GM18873 (cell line): ENCODE measurements at regions not wholly inside any gene's neighbourhood (a gene's known extent, or its start where the extent isn't known, plus 50 kb on each side); places are given as distances from the start of the nearest gene placed in this dataset.

Experiments
- ATAC-seq: cut with Tn5 transposase; IDR thresholded peaks from one replicate; pipeline ENCODE4 v1.9.1; 2021; ENCODE audit warnings: mild to moderate bottlenecking, moderate library complexity, moderate number of reproducible peaks; ENCODE audit not compliant: unreplicated experiment, low FRiP score

DNA sequence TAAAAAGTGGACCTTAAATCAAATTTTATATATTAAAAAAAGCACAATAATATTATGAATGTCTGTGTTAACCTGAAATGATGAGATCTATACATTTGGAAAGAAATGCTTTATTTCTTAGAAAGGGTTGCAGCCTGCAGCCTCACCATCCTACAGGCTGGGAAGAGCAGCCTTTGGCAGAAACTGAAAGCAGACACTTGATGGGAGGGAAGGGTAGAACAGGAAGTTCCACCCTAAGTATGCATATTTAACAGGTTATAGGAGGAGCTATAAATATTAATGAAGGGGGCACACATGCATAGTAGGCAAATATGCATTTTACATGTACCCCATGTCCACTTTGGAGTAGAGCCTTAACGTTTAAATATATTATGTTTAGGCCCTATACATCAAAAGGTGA is 498.0 kb downstream of the FLRT2 start:
- ATAC-seq, result no peak

DNA sequence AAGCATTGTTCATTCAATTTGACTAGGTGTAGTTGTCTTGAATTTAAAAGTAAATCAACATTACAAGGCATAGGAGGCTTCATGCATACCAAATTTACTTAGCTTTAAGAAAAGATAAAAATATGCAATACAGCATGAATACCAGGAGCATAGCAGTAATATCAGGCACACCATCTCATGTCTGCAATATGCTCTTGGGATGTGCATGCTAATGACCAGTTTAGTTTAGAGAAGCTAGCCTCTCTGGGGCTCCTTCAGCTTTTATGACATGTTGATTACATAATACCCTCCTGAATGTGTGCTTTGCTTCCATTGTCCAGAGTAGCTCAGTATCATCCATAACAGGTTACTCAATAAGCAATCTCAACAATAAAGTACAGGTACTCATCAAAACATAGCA is 497.2 kb downstream of the FLRT2 start:
- ATAC-seq, result no peak

DNA sequence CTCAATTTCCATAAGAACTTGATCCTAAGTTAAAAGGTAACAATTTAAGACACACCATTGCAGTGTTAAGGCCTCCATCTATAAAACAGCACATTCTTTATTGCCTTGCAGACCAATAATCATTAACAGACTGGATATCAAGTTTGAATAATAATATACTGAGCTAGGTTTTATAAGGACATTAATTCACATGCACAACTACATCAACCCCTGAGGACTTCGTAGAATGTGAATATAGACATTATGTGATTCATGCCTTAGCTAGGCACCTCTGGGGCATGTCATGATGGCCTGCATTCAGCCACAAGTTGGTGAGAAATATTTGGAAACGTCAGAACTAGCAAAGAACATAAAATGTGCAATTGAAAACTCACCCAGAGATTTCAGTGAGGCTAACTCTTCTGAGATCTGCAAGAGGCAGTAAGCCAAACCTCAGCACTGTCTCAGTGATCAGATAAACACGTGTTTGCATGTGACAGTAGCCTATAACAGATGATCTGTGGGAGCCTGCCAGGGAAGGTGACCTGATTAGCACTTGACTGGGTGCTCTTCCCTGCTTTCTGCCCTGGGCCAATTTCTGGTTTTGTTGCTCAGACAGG is 492.2 kb downstream of the FLRT2 start:
- ATAC-seq, result no peak

DNA sequence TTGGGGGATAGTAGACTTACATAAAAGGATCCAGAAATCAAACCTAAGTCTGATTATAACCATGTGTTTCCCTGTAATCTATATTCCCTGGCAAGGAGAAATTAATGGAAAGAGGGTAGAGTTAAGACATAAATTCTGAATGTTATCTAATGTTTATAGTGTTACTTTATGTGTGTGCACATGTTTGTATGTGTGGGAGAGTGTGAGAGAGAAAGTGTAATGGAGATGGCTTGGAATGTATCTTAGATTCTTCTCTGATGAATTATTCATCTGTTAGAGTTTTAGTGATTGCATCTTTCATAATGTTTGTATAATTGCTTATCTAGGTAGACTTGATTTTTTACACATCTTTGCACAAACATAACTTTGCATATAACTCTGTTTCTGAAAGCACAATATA is 490.9 kb downstream of the FLRT2 start:
- ATAC-seq, result no peak

DNA sequence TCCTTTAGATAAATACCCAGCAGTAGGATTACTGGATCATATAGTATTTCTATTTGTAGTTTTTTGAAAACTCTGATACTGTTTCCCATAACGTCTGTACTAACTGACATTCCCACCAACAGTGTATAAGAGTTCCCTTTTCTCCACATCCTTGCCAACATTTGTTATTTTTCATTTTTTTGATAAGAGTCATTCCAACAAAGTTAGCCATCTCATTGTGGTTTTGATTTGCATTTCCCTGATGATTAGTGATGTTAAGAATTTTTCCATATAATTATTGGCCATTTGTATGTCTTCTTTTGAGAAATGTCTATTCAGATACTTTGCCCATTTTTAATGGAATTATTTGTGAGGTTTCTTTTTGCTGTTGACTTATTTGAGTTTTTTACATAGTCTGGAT is 486.0 kb downstream of the FLRT2 start:
- no peak for ATAC-seq

DNA sequence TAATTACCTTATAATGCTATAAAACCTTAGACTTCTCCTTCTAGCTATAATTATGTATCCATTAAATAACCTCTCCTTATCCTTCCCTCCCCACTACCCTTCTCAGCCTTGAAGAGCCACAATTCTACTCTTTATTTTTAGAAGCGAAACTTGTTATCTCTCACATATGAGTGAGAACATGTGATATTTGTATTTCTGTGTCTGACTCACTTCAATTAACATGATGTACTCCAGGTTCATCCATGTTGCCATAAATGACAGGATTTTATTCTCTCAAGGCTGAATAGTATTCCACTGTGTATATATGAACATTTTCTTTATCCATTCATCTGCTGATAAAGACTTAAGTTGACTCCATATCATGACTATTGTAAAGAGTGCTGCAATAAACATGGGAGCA is 485.6 kb downstream of the FLRT2 start:
- no peak for ATAC-seq

DNA sequence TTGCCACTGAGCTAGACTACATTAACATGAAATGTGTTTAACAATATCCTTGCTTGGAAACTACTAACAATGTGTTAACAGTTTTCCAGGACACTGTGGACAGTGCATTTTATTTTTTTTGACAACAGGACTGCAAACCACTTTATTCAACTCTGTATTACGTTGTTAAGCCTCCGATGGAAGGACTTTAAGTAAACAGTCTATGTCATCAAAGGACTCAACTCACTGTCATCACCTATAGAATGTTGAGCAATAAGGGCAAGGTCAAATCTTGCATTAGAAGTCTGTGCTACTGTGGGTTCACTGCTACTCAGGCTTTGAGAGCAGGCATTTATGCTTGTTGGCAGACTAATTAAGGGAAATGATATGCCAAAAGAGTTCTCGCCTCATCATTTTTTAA is 483.7 kb downstream of the FLRT2 start:
- no peak for ATAC-seq

DNA sequence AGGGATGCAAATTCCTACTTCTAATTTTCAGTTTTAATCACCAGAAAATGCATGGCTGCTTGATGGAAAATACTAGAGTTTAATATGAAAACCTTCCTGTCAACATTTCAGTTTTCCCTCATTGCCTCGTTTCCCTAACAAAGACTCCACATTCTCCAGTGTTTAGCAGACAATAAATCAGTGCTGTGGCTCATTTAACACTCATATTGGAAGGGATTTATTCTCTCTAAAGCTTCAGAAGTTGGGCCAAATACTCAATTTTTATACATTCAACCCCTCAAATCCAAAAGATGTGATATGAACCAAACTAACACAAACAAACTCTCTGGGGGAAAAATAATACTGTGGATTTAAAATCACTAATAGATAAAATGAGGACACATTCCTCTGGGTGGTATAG is 482.5 kb downstream of the FLRT2 start:
- ATAC-seq, result no peak

DNA sequence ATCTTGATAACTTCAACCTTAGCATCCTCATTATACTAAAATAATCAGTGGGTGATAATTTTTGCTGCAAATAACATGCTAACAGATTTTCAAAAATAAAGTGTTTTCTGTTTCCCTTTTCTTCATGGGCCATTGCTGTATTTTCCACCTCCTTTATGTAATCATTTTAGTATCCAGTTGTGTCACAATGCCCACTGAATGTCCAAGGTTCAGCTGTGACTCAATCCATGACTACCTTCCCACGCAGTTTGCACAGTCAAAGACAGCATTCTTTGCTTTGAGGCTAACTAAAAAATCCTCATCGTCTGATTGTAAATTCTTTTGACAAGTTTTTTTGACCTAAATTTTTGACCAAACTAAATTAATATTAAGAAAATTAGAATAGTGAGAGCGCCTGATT is 474.1 kb downstream of the FLRT2 start:
- no peak for ATAC-seq

DNA sequence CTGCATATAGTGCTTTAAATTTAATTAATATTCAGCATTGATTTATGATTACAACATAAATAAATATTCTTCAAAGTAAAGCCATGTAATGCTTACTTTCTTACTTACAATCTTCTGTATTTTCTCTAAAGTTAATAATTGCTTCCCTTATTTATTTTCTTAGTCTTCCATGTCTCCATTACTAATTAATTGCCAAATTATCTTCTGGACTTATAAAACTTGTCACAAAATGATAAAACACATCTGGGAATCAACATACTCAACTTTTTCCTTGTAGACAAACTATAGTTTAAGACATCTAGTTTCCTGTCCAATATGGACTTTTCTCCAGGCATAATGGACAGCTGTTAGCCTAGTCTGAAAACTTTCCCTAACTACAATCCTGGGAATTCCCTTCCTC is 466.6 kb downstream of the FLRT2 start:
- no peak for ATAC-seq

DNA sequence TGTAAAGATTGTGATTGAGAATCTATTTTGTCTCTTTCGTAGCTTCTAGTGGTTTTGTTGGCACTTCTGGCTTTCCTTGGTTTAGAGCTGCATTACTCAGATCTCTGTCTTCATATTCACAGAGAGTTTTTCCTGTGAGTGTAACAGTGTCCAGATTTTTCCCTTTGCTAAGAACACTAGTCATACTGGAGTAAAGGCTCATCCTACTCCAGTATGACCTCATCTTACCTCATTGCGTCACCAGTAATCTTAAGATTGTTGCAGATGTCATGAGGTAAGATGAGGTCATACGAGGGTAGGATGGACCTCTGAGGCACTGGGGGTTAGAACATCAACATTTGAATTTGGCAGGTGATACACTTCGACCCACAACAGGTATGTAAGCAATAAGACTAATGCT is 461.2 kb downstream of the FLRT2 start:
- no peak for ATAC-seq

DNA sequence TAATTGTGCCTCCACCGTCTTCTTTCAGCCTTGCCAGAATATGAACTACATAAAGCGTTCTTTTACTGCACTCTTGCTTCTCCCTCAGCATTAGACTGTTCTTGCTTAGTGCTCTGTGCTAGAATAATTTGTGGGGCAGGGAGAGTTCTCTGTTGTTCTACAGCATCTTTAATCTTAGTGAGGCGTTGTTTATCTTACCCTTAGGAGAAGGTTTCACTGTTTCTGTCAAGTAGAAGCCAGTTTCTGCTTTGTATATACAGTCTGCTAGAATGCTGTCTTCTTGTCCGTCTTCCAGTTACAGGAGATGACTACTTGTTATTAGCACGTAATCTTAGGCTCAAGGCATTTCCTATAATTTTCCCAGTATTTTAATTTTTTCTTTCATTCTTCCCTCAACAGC is 458.0 kb downstream of the FLRT2 start:
- no peak for ATAC-seq

DNA sequence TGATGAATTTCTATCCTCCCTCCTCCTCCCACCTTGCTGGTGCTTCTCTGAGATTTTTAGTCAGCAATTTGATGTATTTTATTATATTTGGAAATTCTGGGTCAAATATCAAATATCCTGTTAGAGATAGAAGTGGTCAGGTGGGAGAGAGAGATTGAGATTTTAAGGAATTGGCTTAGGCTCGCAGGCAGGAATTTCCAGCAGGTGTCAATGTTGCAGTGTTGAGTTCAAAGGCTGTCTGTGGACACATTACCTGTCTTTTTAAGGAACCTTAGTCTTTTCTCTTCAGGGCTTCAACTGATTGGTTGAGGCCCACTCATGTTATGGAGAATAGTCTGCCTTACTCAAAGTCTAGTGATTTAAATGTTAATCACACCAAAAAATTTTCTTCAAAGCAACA is 457.3 kb downstream of the FLRT2 start:
- no peak for ATAC-seq

DNA sequence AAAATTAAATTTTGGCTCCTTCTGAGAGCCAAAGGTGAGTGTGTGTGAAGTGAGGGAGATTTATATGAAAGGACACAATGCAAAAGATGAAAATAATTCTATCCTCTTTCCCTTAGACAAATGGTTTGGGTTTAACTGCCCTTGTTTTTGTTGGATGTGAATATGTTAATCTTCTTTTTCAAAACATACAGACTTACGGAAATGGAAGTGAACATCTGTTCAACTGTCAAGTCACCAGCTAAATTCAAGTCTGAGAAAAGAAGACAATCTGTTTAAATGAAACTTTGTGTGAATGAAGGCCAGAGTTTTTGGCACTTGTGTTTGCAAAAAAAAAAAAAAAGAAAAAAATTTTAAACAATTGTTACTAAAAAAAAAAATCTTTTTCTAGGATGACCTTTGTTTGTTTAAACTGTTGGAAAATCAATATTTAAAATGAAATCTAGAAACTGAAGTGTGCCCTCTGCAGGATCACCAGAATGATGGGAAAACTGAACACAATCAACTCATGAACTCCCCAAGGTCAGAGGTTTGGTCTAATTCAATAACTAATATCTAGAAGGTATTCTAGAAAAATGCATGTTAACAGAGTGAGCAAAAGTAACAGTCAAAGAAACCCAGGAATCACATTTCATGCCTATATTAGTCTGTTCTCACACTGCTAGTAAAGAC is 448.8 kb downstream of the FLRT2 start:
- no peak for ATAC-seq

DNA sequence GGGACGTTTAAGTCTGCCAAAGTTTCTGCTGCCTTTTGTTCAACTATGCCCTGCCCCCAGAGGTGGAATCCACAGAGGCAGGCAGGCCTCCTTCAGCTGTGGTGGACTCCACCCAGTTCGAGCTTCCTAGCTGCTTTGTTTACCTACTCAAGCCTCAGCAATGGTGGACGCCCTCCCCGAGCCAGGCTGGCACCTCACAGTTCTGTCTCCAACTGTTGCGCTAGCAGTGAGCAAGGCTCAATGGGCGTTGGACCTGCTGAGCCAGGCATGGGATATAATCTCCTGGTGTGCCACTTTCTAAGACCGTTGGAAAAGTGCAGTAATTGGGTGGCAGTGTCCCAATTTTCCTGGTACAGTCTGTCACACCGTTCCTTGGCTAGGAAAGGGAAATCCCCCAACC is 444.7 kb downstream of the FLRT2 start:
- no peak for ATAC-seq

DNA sequence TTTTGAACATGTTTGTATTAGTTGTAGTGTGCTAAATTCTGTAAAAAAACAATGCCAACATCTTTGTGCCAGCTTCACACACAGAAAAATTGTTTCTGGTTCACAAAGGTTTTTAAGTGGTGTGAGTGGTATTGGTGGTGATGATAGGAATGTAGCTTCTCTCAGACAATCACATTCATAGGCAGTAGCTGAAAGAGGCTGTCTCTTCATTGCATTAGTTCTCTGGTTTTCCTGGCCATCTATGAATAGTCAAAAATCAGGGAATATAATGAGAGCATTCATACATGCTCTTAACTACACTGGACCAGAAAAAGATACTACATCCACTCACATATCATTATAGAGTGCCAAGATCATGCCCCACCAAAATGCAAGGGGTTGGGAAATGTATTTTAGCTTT is 433.5 kb downstream of the FLRT2 start:
- no peak for ATAC-seq

DNA sequence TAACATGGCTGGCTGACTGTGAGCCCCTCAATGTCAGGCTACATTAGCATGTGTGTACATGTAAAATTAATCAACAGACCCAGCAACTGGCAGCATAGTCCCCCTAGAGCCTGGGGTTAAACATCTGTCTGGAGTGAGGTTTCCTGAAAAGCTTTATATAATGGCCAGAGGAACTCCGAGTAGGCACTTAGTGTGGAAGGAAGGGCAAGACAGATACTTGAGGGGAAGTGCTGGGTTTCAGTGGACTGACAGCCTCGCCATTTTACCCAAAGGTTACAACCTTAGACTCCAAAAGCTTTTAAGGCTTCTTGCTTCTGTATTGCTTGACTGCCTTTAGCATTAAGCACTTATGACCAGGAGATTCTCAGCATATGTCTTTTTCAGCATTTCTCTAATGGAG is 430.8 kb downstream of the FLRT2 start:
- ATAC-seq, result no peak

DNA sequence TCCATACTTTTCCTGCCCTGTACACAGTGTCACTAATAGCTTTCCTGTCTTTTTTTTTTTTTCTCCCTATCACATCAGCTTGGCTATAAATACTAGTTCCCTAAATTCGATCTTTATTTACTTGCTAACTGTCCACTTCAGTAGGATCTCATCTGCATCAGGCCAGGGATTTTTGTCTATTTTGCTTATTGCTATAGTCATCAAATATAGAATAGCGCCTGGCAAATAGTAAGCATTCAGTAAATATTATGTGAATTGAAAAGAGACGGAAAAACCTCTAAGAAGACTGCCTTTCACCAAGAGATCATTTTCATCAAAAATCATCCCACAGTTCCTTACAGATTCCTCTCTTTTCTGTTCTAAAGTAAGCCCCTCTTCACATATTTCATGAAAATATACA is 429.1 kb downstream of the FLRT2 start:
- ATAC-seq, result no peak

DNA sequence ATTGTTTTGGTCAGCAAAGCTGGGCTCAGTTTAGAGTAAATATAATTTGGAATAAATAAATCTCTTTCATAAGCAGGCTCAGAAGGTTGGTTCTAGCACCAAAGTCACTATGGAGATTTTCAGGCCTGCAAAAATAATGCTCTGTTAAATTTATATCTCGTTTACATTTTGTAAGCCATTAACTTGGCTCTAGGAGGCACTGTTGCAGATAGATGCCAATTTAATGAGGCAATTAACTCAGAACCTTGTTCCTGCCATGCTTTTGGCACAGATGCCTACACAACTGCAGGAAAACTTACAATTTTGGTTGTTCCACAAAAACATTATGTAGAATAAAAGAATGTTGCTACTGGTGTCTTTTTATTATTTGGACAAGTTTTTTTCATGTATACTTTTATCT is 428.1 kb downstream of the FLRT2 start:
- ATAC-seq, result no peak

DNA sequence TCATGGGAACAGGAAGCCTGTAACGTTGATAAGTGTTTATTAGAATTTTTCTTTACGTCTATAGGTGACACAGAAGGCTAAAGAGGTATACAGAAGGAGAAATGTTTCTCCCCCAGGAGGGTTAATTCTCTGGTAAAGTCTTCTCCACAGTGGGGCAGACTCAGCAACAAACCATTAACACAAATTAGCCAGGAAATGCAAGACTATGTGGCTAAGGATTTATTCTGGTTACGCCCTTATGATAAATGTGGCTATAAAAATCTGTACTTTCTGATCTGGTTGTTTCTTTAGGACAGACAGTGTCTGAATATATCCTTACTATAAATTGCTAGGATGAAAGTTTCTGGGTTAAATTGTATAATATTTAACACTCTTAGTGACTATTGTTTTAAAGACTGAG is 423.3 kb downstream of the FLRT2 start:
- no peak for ATAC-seq

DNA sequence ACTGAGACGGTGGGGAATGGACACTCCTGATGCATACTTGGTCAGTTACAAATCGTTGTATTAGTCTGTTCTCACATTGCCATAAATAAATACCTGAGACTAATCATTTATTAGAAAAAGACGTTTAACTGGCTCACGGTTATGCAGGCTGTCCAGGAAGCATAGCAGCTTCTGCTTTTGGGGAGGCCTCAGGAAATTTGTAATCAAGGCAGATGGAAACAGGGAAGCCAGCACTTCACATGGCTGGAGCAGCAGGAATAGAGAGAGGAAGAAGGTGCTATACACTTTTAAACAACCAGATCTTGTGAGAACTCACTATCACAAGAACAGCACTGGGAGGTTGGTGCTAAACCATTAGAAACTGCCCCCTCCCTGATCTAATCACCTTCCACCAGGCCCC is 418.2 kb downstream of the FLRT2 start:
- no peak for ATAC-seq

DNA sequence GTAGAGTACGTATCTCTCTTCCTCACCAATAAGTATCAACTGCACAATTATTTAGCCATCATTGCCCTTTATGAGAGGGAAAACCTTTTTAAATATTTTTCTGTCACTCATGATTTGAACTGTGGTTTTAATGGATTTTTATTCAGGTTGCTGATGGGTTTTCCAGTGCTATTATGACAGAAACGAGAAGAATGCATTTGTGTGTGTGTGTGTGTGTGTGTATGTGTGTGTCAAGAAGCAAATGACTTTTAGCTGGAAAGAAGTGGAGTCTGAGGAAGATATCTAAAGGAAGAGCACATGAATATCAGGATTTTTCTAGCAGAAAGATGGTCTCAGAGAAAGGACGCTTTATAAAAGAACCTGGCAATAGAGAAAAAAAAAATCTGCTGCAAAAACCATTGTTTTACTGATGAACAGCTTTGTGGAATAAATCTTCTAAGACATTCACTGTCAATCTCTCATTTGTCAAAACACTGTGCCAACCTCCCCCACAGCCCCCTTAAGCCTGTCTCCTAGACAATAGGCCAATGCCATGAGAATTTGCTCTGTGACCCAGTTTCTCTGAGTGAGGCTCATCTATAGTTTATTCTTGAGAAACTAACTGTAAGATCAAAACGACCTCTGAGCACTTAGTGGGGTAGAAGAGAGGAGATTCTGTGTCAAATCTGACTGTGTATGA is 417.7 kb downstream of the FLRT2 start:
- no peak for ATAC-seq
